Endothelial cell of umbilical vein (primary cell): ENCODE measurements at regions not wholly inside any gene's neighbourhood (a gene's known extent, or its start where the extent isn't known, plus 50 kb on each side); places are given as distances from the start of the nearest gene placed in this dataset.

ENCODE experiments used
- CTCF ChIP-seq, 2 donors: IDR thresholded peaks; 1 replicate in 1 of 2; 2 replicates in 1 of 2; pipeline ENCODE4 v1.5.1; 2011; ENCODE audit warnings: low read length in 2 of 2, mild to moderate bottlenecking in 2 of 2, moderate library complexity in 2 of 2, control low read depth in 1 of 2, inconsistent platforms in 1 of 2, low read depth in 1 of 2; ENCODE audit not compliant: insufficient read depth in 1 of 2; ENCODE audit errors: extremely low read depth in 1 of 2
- EZH2 ChIP-seq: IDR thresholded peaks from 2 replicates; pipeline ENCODE4 v1.6.1; 2012; ENCODE audit warnings: borderline replicate concordance, low read depth, mild to moderate bottlenecking, moderate library complexity, low read length, inconsistent platforms; ENCODE audit not compliant: severe bottlenecking
- MYC ChIP-seq: IDR thresholded peaks from one replicate; pipeline ENCODE4 v1.6.1; 2011; ENCODE audit warnings: mild to moderate bottlenecking, low read depth, low read length

GRCh38 chr2:145374165-145374564 lies 854.2 kb upstream of the ZEB2 start:
- TF ChIP-seq EZH2 = no peak
- no peak for TF ChIP-seq MYC
- no peak for TF ChIP-seq CTCF (IDR thresholded peaks at IDR 0.05; ENCODE audit: extremely low read depth in 1 of 2, insufficient read depth in 1 of 2, low read depth in 1 of 2, low read length in 2 of 2)
